ENCODE measurements at regions not wholly inside any gene's neighbourhood (a gene's known extent, or its start where the extent isn't known, plus 50 kb on each side); places are given as distances from the start of the nearest gene placed in this dataset.
"Not testable (repeated sequence)": the region's sequence is repeated elsewhere in the genome, so short reads cannot be mapped to it uniquely, and the experiment has no call there.

- WGBS, 4 donors = 89 to 94% (median 91%) methylated on average over 8 of the region's 8 CpGs
- H3K9me3 ChIP-seq = no peaks in the 10 kb centered on the region
- TF ChIP-seq POLR2A (IDR thresholded peaks at IDR 0.05) = no peak
- no peak for TF ChIP-seq CTCF (IDR thresholded peaks at IDR 0.05)
- ATAC-seq = no peak
- H3K4me1 ChIP-seq = no peaks in the 10 kb centered on the region
- intact Hi-C loops (cut with DNase I) = loop anchor here in 1 of 10 donors (10.0 kb wide), 1 partner anchor 125 kb away; no protein-coding TSS in a partner anchor
- no peaks in the 10 kb centered on the region for H3K27me3 ChIP-seq
- no peaks in the 10 kb centered on the region for H3K36me3 ChIP-seq
- no peak overlapping the region for H3K4me3 ChIP-seq
- DNase-seq = no peak
- H3K27ac ChIP-seq = no peak overlapping the region
These were observed 244.4 kb upstream of the MGAT5 start for GRCh38 chr2:134009440-134009839.

GRCh38 chr2:134009906-134010305, 244.0 kb upstream of the MGAT5 start:
- intact Hi-C loops (cut with DNase I) = loop anchor here in 1 of 10 donors (10.0 kb wide), 1 partner anchor 125 kb away; no protein-coding TSS in a partner anchor
- not testable (repeated sequence) for H3K4me3 ChIP-seq, H3K4me1 ChIP-seq, H3K27me3 ChIP-seq, ATAC-seq, H3K9me3 ChIP-seq, DNase-seq, H3K36me3 ChIP-seq, H3K27ac ChIP-seq
- WGBS, 4 donors = 33 to 89% (median 80%) methylated on average over 1 to 13 of the region's 17 CpGs

GRCh38 chr2:134011936-134012586, 241.8 kb upstream of the MGAT5 start:
- WGBS, 4 donors = 43 to 55% (median 46%) methylated on average over 6 of the region's 6 CpGs
- DNase-seq = no peak
- Histone ChIP-seq H3K27me3 (no peaks in the 10 kb centered on the region), H3K9me3 (no peaks in the 10 kb centered on the region), H3K36me3 (no peaks in the 10 kb centered on the region), H3K4me3 (no peak overlapping the region), H3K4me1 (no peaks in the 10 kb centered on the region), H3K27ac (no peak overlapping the region)
- ATAC-seq = no peak
- intact Hi-C loops (cut with DNase I) = no loop called here
- TF ChIP-seq POLR2A (IDR thresholded peaks at IDR 0.05) = no peak
- TF ChIP-seq CTCF (IDR thresholded peaks at IDR 0.05) = no peak

GRCh38 chr2:134014196-134014960, 239.5 kb upstream of the MGAT5 start:
- Histone ChIP-seq H3K36me3 (no peaks in the 10 kb centered on the region), H3K27ac (no peak overlapping the region), H3K4me3 (no peak overlapping the region), H3K9me3 (no peaks in the 10 kb centered on the region), H3K4me1 (no peaks in the 10 kb centered on the region), H3K27me3 (no peaks in the 10 kb centered on the region)
- 91 to 98% (median 93%) methylated on average over 3 of the region's 3 CpGs for WGBS, 4 donors
- intact Hi-C loops (cut with DNase I) = no loop called here
- no peak for TF ChIP-seq CTCF (IDR thresholded peaks at IDR 0.05)
- TF ChIP-seq POLR2A (IDR thresholded peaks at IDR 0.05) = no peak
- DNase-seq = no peak
- no peak for ATAC-seq
